ENCODE measurements at regions not wholly inside any gene's neighbourhood (a gene's known extent, or its start where the extent isn't known, plus 50 kb on each side); places are given as distances from the start of the nearest gene placed in this dataset.

DNA sequence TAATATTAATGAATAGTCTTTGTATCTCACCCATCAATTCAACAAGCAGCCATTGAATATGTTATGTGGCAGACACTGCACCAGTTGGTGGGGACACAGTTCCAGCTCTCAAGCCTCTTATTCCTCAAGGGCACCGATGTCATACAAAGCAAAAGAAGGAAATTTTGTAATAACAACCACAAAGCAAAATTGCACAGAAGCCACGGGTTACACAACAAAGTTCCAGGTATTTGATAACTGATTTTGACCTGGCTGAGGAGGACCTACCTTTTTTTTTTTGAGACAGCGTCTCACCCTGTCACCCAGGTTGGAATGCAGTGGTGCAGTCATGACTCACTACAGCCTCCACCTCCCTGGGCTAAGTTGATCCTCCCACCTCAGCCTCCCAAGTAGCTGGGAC lies 266.7 kb downstream of the FOXO1 start:
- TF ChIP-seq, protein P1, sequence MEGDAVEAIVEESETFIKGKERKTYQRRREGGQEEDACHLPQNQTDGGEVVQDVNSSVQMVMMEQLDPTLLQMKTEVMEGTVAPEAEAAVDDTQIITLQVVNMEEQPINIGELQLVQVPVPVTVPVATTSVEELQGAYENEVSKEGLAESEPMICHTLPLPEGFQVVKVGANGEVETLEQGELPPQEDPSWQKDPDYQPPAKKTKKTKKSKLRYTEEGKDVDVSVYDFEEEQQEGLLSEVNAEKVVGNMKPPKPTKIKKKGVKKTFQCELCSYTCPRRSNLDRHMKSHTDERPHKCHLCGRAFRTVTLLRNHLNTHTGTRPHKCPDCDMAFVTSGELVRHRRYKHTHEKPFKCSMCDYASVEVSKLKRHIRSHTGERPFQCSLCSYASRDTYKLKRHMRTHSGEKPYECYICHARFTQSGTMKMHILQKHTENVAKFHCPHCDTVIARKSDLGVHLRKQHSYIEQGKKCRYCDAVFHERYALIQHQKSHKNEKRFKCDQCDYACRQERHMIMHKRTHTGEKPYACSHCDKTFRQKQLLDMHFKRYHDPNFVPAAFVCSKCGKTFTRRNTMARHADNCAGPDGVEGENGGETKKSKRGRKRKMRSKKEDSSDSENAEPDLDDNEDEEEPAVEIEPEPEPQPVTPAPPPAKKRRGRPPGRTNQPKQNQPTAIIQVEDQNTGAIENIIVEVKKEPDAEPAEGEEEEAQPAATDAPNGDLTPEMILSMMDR (conservative IDR thresholded peaks at IDR 0.05), result no peak
- H3K27ac ChIP-seq, result no peak overlapping the region

DNA sequence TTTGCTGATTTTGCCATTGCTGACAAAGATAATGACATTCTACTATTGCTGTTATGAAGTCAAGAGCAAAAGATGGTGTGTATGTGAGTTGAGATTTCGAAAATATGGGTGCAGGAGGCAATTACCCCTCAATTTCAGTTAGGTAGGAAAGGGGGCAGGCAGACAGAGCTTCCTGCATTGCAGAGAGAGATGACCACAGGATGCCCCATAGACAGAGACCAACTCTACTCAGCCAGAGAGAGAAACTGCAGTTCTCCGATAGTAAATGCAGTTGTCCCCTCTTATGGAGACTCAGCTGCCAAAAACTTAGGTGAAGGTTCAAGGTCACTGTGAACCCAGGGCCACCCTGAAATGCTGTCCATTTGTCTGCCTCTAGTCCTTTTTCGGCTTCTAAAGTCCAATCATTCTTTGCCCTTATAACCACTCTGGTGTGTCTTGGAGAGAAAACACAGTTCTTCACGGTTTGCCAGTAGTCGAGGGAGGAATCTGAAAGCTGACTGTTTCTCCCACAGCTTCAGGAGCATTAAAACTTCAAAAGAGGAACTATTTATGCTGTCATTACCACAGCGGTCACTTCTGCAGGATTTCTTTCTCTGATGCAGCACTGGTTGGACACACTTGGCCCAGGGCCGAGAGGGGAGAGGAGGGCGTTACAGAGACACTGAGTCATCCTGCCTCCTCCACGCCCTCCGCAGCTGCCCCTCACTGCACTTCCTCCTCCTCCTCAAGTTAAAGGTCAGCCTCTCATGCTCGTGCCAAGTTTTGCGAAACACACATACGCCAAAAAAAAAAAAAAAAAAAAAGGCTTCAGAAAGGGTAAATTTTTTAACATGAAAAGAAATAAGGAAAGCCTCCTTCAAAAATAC lies 264.3 kb downstream of the FOXO1 start:
- H3K27ac ChIP-seq, result no peak overlapping the region
- TF ChIP-seq, protein P1 (conservative IDR thresholded peaks at IDR 0.05), result no peak

DNA sequence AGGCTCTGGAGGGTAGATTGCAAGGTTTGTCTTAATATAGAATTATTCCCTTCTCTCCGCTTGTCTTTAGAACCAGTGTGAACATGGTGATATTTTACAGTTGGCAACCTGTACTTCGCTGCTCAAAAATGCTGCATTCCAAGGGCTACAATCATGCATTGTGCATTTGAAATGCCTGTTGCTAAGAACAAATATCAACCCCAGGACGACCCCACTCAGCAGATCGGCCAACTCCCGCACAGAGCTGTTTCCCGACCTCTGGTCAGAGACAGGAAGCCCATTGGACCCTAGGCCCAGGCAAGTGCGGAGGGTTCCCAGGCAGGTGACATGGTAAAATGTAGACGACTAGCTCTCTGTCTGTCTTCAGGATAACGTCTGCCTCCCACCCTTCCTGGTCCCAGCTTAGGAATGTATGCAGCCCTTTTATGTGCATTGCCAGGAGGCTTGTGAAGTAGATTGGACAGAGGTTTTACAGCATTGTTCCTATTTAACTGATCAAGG lies 263.5 kb downstream of the FOXO1 start:
- H3K27ac ChIP-seq, result no peak overlapping the region
- TF ChIP-seq, protein P1 (conservative IDR thresholded peaks at IDR 0.05), result no peak

DNA sequence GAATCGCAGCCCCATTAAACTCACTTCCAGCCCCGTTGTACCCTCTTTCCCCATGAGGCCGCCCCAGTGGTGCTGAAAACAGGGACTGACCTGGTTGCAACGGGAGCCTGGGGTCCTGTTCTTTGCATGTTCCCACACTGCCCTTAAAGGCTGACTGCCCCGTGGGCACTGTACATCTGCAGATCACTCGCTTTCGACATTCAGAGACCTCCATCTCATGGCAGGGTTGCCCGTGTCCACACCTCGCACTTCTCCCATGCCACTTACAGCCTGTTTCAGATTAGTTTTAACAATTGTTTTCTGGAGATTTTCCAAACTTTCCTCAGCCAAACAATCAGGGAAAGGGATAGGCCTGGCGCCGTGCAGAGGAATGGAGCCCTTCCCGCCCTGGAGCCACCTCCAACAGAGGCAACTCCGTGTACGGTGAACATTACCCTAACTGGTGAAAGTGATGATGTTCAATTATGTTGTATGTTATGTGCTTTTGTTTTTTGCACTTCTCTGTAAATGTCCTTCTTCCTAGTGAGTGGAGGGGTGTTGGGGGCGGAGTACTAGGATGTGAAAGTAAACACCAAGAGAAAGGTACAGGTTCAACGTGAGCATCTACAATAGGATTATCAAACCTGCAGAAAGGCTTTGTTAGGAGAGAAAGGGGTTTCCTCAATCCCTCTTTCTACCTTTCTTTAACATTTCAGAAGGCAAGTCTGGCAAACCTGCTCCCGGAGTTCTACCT lies 262.8 kb downstream of the FOXO1 start:
- TF ChIP-seq, protein P1 (conservative IDR thresholded peaks at IDR 0.05), result no peak
- no peak overlapping the region for H3K27ac ChIP-seq

DNA sequence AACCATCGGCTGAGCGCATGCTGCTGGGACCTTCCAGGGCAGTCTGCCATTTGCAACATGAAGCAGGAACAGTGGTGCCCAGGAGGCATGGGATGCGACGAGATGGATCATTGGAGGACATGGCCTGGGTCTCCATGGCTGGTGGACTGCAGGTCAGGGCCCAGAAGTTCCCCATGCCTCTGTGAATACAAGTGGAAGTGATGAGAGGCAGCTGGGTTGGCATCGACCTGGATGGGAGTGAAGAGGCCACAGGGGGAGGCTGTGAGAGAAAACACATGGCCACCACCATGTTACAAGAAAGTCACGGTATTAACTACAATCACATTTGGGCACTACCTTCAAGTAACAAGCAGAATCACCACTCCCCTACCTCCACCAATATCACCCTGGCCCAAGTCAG lies 262.0 kb downstream of the FOXO1 start:
- no peak overlapping the region for H3K27ac ChIP-seq
- TF ChIP-seq, protein P1 (conservative IDR thresholded peaks at IDR 0.05), result no peak

DNA sequence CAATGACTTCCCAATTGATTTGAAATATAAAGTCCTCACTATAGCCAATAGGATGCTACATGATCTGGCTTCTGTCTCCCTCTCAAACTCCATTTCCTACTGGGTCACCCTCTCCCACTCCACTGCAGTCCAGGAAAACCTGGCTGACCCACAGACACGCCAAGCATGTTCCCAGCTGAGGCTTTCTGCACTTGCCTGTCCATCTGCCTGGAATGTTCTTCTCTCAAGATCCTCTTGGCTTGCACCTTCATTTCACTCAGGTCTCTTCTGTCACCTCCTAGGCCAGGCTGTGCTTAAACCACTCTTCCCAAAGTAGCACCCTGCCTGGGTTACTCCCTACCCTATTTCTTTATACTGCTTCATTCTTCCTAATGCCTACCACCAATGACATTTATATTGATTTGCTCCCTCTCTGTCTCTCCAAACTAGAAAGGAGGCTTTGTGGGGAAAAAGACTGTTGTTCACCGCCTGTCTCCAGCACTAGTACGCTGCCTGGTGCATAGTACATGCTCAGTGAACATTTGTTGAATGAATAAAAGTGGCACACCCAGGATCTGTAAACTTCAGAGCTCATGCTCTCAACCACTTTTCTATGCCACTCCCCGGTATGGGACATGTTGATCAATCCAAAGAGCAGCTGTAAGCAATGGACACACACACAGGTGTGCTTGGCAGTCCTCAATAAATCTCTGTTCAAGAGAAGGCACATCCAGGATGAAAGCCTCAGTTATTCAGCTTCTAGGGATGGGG lies 261.3 kb downstream of the FOXO1 start:
- H3K27ac ChIP-seq, result no peak overlapping the region
- TF ChIP-seq, protein P1 (conservative IDR thresholded peaks at IDR 0.05), result no peak

All from VCaP (cell line).